Activated CD8-positive, alpha-beta memory T cell treated with anti-CD3 and anti-CD28 coated beads, Interleukin-2, amount 50 U/mL, for 24 hours (primary cell): ENCODE measurements at regions not wholly inside any gene's neighbourhood (a gene's known extent, or its start where the extent isn't known, plus 50 kb on each side); places are given as distances from the start of the nearest gene placed in this dataset.

Source experiments
- DNase-seq: peaks from one replicate; pipeline ENCODE4 v3.0.0-alpha.2; 2020; ENCODE audit errors: extremely low read depth

- DNase-seq, result no peak
Observed at GRCh38 chr4:38560768-38561558, 103.0 kb upstream of the KLF3 start.

- DNase-seq, result no peak
Observed at GRCh38 chr4:38562751-38563198, 101.2 kb upstream of the KLF3 start.

- no peak for DNase-seq
Observed at GRCh38 chr4:38563707-38564495, 100.1 kb upstream of the KLF3 start.

- DNase-seq, result no peak
Observed at GRCh38 chr4:38565271-38566199, 98.5 kb upstream of the KLF3 start.

- no peak for DNase-seq
Observed at GRCh38 chr4:38566806-38567398, 97.1 kb upstream of the KLF3 start.

- DNase-seq, result no peak
Observed at GRCh38 chr4:38567457-38567856, 96.5 kb upstream of the KLF3 start.

GRCh38 chr4:38568768-38569167 is 95.2 kb upstream of the KLF3 start:
- DNase-seq, result no peak

- no peak for DNase-seq
Observed at GRCh38 chr4:38570647-38571276, 93.2 kb upstream of the KLF3 start.

GRCh38 chr4:38572793-38573192 is 91.2 kb upstream of the KLF3 start:
- no peak for DNase-seq

- DNase-seq, result no peak
Observed at GRCh38 chr4:38574559-38575333, 89.3 kb upstream of the KLF3 start.

GRCh38 chr4:38576767-38577166 is 87.2 kb upstream of the KLF3 start:
- DNase-seq, result no peak

- no peak for DNase-seq
Observed at GRCh38 chr4:38577462-38577861, 86.5 kb upstream of the KLF3 start.

GRCh38 chr4:38581426-38582106 is 82.4 kb upstream of the KLF3 start:
- DNase-seq, result no peak

GRCh38 chr4:38582445-38582844 is 81.6 kb upstream of the KLF3 start:
- no peak for DNase-seq

GRCh38 chr4:38582889-38583470 is 81.0 kb upstream of the KLF3 start:
- DNase-seq, result no peak

- DNase-seq, result no peak
Observed at GRCh38 chr4:38585871-38586270, 78.1 kb upstream of the KLF3 start.

GRCh38 chr4:38587106-38587505 is 76.9 kb upstream of the KLF3 start:
- DNase-seq, result no peak

- DNase-seq, result no peak
Observed at GRCh38 chr4:38590046-38590445, 74.0 kb upstream of the KLF3 start.

GRCh38 chr4:38591617-38592337 is 72.2 kb upstream of the KLF3 start:
- no peak for DNase-seq
